ENCODE measurements at regions not wholly inside any gene's neighbourhood (a gene's known extent, or its start where the extent isn't known, plus 50 kb on each side); places are given as distances from the start of the nearest gene placed in this dataset.

- no peaks in the 10 kb centered on the region for H3K36me3 ChIP-seq (ENCODE audit: control insufficient read depth in 2 of 2, insufficient read depth in 2 of 2, low read length in 1 of 2)
- no peaks in the 10 kb centered on the region for H3K27me3 ChIP-seq (replicated peaks in 1 of 2; ENCODE audit: control insufficient read depth in 2 of 2, insufficient read depth in 2 of 2, low read length in 1 of 2)
- DNase-seq (ENCODE audit: low read depth, low spot score), result no peak
- 44% methylated on average over 4 of the region's 4 CpGs for WGBS (ENCODE audit: insufficient coverage, insufficient replicate concordance, low lambda C conversion rate, missing lambda C conversion rate)
- H3K9ac ChIP-seq (ENCODE audit: control insufficient read depth, insufficient read depth, low read length), result no peak overlapping the region
- in situ Hi-C loops (cut with MboI) (no loop called here), intact Hi-C loops (cut with micrococcal nuclease; ENCODE audit: unreplicated experiment) (no loop called here)
- no peak for ATAC-seq
- no TSS peak for BruUV-seq (replicated peaks)
- no peak overlapping the region for H3K4me2 ChIP-seq (ENCODE audit: control insufficient read depth, insufficient read depth)
- no peaks in the 10 kb centered on the region for H3K79me2 ChIP-seq (ENCODE audit: control insufficient read depth, insufficient read depth, low read length)
- no peak overlapping the region for H2AFZ ChIP-seq (ENCODE audit: control insufficient read depth, low read depth, low read length)
- SMC1A ChIA-PET (ENCODE audit: uncharacterized antibody, unreplicated experiment), result no interaction called here
- H3K4me1 ChIP-seq (ENCODE audit: control insufficient read depth, insufficient read depth, low read length), result peaks cover 34% of the 10 kb centered on the region
- H4K20me1 ChIP-seq (ENCODE audit: control insufficient read depth, insufficient read depth), result no peaks in the 10 kb centered on the region
- POLR2A ChIA-PET, result interaction anchor here (0.7 kb wide), 1 partner anchor 118 kb away, joined by 6 read pairs; no protein-coding TSS in a partner anchor
- CTCF ChIA-PET, result no interaction called here
- H3K27ac ChIP-seq (ENCODE audit: control insufficient read depth, insufficient read depth), result no peak overlapping the region
- RAD21 ChIA-PET (ENCODE audit: unreplicated experiment), result no interaction called here
- FAIRE-seq, result no peak
- TF ChIP-seq CBX5 (IDR thresholded peaks at IDR 0.05; ENCODE audit: low read depth) (no peak), ELK1 (IDR thresholded peaks at IDR 0.05; ENCODE audit: low read depth, low read length) (no peak), EP300 (IDR thresholded peaks at IDR 0.05; ENCODE audit: borderline replicate concordance in 1 of 2, control insufficient read depth in 1 of 2, low read depth in 2 of 2, low read length in 2 of 2) (no peak), POU2F2 (IDR thresholded peaks at IDR 0.05; ENCODE audit: borderline replicate concordance, low read depth, low read length) (no peak), CBX3 (IDR thresholded peaks at IDR 0.05; ENCODE audit: borderline replicate concordance, low read depth) (no peak), MAX (IDR thresholded peaks at IDR 0.05; ENCODE audit: low read depth, low read length) (no peak), TCF7 (IDR thresholded peaks at IDR 0.05; ENCODE audit: borderline replicate concordance) (no peak), RUNX3 (IDR thresholded peaks at IDR 0.05; ENCODE audit: low read length) (no peak), LARP7 (IDR thresholded peaks at IDR 0.05) (no peak), TCF12 (IDR thresholded peaks at IDR 0.05; ENCODE audit: low read depth, low read length) (no peak), RFX5 (IDR thresholded peaks at IDR 0.05; ENCODE audit: low read depth, low read length) (no peak), ATF2 (IDR thresholded peaks at IDR 0.05; ENCODE audit: low read length) (no peak), KLF5 (IDR thresholded peaks at IDR 0.05; ENCODE audit: partially characterized antibody) (no peak), SRF (IDR thresholded peaks at IDR 0.05; ENCODE audit: low read depth in 2 of 2, low read length in 2 of 2) (no peak), SMARCA5 (IDR thresholded peaks at IDR 0.05) (no peak), KDM1A (IDR thresholded peaks at IDR 0.05; ENCODE audit: borderline replicate concordance) (no peak), SIN3A (IDR thresholded peaks at IDR 0.05; ENCODE audit: low read depth, low read length) (no peak), RBBP5 (conservative IDR thresholded peaks at IDR 0.05) (no peak), KAT2A (conservative IDR thresholded peaks at IDR 0.05; ENCODE audit: control insufficient read depth, low read depth, low read length) (no peak), GABPA (IDR thresholded peaks at IDR 0.05; ENCODE audit: low read depth) (no peak)
- no peak overlapping the region for H3K4me3 ChIP-seq
- H3K9me3 ChIP-seq (replicated peaks; ENCODE audit: control insufficient read depth, insufficient read depth, low read length), result peaks cover 2% of the 10 kb centered on the region; the same call in 2 of the 3 replicates
Measured at GRCh38 chr6:33865478-33866077, 61.8 kb upstream of the MLN start.
